ENCODE measurements at regions not wholly inside any gene's neighbourhood (a gene's known extent, or its start where the extent isn't known, plus 50 kb on each side); places are given as distances from the start of the nearest gene placed in this dataset.

DNA sequence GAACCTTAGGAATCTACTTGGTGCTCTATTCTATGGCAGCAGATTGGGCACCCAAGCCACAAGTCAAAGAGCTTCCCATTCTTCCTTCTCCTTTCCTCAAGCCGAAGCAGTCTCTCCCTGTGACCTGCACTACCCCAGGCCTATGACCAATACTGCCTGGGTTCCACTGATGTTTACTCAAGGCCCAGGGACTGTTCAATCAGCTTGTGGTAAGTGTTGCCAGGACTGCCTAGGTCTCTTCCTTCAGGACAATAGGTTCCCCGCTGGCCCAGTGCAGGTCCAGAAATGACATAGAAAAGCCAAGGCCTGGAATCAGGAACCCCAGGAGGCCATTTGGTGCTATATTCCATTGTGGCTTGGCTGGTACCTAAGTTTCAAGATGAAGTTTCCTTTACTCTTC, 397.9 kb downstream of the ZIC4 start:
- DNase-seq: no peak

DNA sequence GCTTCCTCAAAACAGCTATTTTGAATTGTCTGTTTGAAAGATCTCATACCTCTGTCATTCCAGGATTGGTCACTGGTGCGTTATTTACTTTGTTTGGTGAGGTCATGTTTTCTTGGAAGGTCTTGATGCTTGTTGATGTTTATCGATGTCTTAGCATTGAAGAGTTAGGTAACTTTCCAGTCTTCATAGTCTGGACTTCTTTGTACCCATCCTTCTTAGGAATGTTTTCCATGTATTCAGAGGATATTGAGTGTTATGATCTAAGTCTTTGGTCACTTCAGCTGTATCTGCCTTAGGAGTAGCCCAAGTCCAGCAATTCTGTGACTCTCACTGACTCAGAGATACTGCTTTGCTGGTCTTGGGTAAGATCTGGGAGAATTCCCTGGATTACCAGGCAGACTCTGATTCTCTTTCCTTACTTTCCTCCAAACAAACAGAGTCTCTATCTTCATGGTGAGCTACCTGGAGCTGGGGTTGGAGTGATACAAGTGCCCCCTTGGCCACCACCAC, 398.6 kb downstream of the ZIC4 start:
- no peak for DNase-seq

DNA sequence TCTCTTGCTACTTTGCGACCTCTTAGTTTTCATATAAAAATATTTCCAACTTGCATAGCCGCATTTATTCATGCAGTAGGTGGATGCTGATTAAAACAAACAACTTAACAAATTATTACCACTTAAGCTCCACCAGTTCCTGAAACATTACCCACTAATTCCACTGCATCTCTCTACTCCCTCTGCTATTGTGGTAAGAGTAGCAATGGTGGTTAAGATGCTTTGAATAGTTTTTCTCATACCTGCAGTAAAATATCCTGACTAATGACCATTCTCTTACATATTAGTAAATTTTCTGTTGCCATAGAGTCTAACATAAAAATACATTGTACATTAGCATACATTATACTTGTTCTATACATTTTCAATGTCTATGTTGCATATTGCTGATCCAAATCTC, 397.6 kb upstream of the PLSCR5 start:
- no peak for DNase-seq

DNA sequence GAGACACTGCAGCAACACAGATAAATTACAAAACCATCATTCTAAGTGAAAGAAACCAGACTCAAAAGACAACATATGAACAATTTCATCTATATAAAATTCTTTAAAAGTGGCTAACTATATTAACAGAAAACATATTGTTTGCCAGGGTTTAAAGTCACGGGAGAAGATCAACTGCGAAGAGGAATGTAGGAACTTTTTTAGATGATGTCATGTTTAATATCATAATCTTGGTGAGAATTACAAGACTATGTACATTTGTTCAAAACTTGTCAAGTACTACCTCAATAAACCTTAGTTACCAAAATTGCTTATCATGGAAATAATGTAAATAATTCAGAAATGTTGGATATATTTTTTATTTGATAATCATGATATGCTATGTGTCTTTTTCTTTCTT, 395.1 kb upstream of the PLSCR5 start:
- DNase-seq: no peak

DNA sequence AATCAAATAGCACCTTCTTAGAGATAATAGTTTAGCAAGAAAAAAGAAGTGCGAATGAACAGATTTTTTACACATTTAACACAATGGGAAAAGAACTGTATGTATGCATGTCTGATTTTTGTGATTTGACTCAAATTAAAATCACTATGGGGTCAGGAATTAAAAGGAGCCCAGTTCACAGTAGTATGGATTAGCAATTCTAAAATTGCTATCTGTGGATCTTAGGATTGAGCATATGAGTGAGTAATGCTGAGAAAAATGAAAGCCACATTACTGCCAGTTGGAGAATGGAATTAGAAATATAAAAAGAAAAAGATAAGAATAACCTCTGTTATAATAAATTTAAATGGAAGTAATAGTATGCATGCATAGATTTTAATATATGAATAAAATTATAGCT, 386.8 kb upstream of the PLSCR5 start:
- no peak for DNase-seq

DNA sequence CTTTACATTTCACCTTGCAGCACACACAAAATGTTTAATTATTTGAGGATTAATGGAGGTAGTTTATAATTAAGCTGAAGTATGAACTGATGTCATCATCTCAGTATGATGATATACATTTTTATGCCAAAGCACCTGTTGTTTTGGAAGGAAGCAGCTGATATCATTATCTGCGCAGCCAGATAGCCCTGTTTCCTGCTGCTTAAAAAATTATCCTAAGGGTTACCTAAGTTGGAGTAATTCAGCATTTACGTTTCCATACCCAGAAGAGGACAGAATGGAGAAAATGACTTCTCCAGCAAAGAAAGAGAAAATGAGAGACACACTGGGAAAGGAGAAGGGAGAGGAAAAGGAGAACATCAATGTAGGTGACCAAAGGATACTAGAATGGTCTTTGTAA, 370.3 kb upstream of the PLSCR5 start:
- no peak for DNase-seq

DNA sequence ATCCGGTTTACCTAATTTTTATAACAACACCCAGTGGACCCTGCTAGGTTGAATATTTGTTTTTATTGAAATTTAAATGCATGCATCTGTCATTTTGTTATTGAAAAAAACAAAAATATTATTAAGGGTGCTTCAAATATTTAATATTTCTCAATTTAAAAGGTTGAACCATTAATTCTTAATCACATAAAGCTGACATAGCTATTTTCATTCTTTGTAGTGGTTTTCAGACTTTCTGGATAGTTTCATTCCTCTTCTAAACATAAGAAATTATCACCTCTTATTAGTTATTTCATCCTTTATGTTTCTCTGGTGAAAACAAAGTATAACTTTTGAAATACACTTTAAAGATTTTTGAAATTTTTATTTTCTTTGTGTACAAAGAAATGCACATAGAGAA, 369.9 kb upstream of the PLSCR5 start:
- no peak for DNase-seq

DNA sequence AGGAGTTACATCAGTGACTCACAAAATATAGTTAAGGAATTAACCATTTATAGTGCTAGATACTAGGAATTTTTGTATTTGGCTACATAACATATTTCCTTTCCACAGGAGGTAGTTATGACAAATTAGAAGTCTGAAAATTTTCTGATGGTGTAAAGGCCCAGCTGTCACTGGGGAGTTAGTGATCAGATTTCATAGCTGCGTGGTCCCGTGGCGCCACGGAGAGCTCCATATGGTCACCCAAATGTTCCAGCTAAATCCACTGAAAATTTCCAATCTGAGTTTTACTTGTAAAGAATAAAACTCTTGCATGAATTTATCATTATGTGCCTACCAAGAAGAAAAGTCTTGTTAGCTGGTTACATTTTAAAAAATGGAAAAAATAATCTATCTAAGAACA, 368.9 kb upstream of the PLSCR5 start:
- DNase-seq: no peak

DNA sequence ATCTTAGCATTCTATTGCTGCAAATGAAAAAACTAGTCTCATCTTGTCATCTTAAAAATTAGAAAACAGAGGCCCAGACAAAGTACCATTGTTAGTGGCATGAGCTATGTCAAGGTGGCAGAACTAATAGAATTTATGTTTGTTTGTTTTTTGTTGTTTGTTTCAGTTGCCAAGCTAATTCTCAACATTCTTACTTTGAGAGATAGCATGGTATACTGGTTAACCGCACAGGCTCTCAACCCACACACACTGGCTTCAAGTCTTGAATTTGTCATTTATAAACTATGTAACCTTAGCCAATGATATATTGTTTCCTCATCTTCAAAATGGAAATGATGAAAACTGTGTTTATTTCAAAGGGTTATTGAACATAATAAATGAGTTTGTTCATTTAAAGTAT, 367.6 kb upstream of the PLSCR5 start:
- DNase-seq: no peak

DNA sequence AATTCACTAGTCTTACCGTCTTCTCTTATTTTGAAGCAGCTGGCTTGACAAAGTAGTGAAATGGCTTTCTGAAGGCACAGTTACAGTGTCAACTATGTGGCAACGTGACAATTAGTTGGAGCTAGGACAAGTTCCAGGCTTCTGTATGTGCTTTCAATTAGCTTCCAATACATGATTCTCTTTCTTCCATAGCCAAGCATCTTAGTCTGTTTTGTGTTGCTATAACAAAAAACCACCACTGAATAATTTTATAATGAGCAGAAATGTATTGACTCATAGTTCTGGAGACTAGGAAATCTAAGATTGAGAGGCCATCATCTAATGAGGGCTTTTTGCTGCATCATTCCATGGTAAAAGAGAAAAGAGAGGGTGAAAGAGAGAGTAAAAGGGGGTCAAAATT, 365.1 kb upstream of the PLSCR5 start:
- DNase-seq: no peak

DNA sequence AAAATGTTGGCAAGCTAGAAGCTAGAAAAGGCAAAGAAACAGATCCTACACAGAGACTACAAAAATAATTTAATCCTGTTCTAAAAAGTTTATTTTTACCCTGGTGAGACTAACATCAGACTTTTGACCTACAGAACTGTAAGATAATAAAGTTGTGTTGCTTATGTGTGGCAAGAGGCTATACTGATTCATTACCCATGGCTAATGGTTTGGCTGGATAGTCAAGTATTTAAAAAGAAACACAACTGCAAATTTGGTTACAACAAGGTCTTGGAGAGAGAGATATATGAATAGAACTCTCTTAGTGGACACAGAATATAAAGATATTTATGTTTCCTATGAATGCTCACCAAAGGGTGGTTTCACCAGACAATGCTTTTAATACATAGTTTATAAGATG, 364.2 kb upstream of the PLSCR5 start:
- no peak for DNase-seq

DNA sequence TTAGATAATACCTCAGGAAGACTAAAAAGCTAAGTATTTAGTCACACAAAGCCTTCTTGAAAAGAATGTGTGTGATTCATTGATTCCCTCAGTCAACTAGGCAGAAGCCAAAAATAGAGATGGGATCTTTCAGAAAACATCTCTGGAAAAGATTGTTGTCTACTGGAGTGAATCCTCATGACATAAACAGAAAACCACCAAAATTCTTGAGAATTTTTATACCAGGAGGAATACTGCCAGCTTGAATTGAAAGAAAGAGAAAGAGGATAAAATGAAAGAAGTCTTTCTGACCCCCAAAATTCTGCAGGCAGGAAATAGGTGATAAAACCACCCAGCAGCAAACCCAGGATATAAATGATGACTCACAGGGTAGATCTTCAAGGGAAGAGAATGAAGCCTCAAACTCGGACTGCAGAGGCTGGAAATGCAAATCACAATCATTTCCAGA, 363.1 kb upstream of the PLSCR5 start:
- DNase-seq: no peak

DNA sequence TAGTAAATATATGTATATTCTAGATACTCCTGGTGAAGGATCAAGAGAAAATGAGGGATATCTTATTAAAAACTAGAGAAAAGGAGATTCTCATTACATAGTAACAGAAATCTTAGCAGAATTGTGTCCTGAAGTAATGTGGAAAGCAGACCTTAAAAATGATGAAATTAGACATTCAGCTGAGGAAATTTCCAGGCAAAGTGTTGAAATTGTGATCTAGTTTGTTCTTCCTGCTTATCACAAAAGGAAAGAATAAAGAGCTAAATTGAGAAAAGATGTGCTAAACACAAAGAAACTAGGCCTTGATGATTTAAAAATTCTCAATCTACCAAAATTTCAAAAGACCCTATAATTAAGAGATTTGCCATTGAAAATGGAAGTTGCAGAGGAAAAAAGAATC, 362.6 kb upstream of the PLSCR5 start:
- DNase-seq: no peak

DNA sequence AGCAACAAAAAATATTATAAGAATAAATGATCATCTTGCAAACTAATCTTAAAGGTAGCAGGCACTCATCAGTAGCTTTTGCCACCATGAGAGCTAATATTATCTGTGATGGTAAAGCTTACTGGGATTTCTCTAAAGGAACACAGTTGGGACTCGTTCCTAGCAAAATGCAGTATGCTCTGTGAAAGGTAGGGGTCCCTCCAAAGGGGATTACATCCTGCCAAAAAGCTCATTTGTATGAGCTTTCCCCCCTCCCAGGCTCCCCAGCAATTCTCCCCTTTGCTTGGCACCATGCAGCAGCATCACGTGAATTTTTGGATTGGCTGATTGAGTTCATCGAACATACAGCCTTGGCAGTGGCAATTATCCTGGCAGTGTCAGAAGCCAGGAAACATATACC, 361.0 kb upstream of the PLSCR5 start:
- DNase-seq: no peak

DNA sequence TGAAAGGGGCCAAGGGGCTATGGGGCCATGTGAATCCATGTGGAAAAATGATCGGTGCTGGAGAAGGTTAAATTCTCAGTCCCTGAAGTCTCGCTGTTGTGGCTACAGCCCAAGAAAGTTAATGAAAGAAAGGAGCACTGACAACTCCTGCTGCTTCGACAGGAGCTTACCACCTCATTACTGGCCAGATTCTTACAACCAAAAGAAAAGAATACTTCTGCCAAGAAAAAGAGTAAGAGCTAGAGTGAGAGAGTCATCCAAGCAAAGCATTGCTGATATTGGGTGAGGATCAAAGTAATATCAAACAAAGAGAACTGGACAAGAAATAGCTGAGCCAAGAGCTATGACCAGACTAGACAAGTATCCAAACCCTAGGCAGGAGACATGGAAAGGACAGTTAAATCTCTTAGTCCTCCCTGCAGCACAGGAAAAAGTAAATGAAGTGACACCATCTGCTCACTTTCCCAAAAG, 348.4 kb upstream of the PLSCR5 start:
- no peak for DNase-seq

DNA sequence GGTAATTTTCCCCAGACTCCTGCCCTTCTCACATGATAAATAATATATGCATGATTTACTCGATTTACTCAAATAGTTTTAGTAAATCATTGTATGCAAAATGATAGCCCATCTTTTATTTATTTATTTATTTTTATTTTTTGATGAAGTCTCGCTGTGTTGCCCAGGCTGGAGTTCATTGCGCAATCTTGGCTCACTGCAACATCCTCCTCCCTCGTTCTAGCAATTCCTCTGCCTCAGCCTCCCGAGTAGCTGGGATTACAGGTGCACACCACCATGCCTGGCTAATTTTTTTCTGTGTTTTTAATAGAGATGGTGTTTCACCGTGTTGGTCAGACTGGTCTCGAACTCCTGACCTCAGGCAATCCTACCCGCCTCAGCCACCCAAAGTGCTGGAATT, 343.8 kb upstream of the PLSCR5 start:
- DNase-seq: no peak

DNA sequence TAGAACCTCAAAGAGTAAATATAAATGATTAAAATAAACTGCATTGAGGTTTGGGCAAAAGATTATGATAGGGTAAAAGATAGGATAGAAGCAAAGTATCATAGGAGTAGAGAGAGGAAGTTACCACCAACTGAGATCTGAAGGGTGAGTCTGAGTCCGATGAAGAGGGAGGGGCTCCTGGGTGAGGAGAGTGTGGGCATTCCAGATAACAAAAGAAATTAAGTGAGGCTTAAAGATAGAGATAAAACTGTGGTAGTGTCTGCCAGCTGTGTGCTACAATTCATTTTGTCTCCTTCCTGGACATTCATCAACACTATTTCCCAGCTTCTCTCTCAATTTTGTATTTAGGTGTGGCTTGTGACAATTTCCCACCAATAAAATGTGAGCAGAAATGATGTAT, 343.0 kb upstream of the PLSCR5 start:
- no peak for DNase-seq

DNA sequence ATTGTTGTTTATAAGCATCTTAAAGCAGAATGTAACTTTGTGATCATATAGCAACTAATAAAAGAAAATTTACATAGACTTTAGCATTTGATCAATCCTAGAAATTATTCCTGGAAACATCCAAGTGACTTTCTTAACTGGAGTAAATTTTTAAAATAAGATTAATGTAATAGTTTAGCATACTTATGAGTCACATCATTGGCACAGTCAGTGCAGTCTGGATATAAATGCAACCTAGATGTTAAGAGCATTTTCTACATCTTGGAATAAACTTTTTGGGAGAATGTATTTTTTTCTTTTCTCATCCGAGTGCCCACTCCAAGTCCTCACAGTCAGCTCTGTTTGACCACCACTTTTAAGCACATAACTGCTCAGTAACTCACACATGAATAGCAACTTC, 324.6 kb upstream of the PLSCR5 start:
- no peak for DNase-seq

DNA sequence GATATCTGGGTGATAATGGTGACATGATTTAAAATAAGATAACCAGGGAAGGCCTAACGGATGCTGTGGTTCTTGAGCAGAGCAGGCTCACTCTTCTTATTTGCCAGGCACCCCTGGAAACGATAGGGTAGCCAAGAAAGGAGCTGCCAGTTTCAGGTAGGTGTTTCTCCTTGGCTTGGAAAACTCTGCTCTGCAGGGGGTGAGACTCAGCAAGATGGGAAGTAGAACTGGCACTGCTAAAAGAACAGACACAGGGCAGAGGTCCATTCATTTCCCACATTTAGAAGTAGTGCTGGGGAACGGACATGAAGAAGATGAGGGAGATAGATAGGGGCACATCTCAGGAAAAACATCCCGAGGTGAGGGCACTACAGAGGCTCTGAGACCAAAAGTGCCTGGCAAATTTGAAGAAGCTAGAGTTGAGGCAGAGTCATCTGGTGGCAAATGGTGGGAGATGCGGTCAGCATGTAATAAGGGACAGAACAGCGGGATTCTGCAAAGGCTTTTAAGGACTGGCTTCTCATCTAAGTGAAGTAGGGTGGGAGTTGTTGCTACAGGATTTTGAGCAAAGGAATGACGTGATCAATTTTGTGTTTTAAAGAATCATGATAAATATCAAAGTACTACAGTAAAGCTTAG, 323.4 kb upstream of the PLSCR5 start:
- DNase-seq: no peak

DNA sequence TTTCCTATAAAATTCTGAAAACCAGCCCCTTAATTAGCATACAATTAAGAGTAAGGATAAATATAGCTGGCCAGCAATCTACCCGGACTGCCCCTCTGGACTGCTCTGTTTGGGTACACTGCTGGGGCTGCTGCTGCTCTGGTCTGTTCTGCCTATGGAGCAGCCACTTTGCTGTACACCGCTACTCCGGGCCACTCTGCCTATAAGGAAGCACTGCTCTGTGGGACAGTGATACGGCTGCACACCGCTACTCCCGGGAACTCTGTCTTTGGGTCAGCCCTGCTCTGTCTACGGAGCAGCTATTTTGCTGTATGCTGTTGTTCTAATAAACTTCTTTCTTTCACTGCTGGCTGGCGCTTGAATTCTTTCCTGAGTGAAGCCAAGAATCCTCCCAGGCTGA, 316.5 kb upstream of the PLSCR5 start:
- DNase-seq: no peak

DNA sequence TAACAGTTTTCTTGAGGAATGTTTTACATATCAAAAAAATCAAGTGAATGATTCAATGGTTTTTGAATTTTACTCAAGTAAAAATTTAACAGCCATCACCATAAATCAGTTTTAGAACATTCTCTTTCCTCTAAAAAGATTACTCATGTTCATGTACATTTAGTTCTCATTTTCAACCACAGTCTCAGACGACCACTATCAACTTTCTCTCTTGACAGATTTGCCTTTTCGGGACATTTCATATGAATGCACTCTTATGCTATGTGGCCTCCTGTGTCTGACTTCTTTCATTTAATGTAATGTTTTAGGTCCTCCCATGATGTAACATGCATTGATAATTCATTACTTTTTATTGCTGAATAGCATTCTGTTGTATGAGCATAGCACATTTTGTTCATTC, 309.3 kb upstream of the PLSCR5 start:
- DNase-seq: no peak

DNA sequence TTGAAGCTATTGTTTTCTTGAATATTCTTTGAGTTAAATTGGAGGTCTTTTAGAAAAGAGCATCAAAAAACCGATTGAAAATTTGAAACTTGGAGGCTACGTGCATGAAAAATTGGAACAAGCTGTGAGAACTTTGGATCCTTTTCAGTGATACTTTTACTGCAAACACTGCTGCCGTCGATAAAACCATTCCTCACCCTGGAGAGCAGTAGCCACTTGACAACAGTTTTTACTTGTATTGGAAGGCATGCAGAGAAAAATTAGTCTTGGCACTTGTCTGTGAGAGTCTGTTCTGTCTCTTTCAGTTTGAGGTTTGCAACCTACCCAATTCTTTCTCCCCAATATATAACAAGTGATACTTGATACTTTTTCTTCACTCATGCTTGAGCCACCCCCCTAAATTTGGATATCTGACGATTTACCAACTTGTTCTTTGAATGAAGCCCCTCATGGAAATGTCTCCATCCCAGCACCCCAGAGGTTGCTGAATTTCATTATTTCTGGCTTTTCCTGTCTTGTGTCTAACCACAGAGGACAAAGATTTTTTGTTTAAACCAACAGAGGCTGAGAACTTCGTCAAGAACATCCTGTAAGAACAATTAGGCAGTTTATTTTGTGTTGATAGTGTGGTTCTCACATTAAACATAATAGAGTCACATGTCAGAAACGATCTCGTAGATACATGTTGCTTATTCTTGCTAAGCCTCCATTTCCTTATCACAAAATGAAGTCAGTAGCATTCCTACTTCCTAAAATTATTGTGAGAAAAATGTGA, 307.3 kb upstream of the PLSCR5 start:
- DNase-seq: no peak

DNA sequence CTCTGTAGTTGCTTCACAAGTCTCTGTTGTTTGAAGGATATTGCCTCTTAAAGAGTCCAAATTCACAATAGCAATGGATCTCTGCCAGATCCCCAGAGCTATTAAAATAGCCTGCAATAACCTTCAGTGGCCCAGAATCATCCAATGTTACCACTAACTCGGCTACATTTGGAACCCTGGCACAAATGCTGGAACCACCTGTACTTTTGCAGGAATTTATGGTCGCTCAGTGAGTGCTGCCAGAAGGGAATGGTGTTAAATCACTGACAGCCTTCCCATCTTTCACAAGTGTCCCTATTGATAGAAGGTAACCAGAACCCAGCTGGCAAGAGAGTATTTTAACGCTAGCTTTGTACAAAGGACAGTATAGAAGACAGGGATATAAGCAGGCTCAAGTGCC, 298.8 kb upstream of the PLSCR5 start:
- no peak for DNase-seq

DNA sequence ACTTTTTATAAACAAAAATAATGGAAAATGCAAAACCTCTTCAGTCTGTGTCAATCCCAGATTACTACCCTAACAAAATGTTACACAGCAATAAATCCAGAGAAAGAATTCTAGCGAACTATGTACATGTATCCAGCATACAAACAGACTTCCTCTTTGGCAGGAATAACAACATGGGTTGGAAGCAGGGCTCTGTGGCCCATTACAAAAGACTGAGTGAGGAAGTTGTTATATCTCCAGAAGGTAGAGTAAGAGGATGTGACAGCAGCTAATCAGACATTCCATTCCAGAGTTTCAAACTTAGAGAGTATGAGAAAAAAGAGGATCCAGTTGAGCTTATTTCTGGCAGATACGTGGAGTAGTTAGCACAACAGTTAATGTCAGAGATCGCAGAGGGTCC, 294.0 kb upstream of the PLSCR5 start:
- DNase-seq: no peak

DNA sequence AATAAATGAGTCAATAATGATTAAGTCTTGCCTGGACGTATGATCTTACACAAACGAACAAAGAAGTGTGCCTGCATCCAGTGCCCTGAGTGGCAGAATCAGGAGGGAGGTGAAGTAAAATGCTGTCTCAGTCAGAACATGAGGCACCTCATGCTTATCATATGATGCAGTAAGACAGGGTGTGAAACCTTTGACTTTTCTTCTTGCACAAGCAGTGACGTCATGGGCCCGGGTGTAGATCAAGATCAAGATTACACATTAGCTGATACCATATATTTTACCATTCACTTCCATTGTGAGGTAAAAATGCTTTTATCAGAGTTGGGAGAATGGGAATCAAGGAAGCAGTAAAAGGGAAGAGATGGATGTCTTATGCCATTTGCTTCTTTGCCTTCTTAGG, 291.6 kb upstream of the PLSCR5 start:
- no peak for DNase-seq
